ENCODE measurements at regions not wholly inside any gene's neighbourhood (a gene's known extent, or its start where the extent isn't known, plus 50 kb on each side); places are given as distances from the start of the nearest gene placed in this dataset.

DNA sequence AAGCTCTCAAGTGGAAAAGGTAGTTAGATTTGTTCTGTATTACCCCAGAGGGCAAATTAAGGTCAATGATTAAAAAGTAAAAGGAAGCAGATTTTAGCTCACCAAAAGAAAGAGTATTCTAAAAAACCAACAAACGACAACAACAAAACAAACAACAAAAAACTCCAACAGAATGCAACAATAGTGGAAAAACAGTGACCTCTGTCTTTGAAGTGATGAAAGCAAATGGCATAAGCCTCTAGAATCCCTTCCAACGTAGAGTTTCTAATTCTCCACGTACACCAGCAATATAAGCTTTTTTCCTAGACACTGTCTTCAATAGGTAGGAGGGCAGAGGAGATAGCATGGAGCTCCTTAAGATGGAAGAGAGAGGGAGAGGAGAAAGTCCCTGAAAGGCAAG, 359.1 kb downstream of the TTLL7 start (continued):
- TF ChIP-seq, protein P1, sequence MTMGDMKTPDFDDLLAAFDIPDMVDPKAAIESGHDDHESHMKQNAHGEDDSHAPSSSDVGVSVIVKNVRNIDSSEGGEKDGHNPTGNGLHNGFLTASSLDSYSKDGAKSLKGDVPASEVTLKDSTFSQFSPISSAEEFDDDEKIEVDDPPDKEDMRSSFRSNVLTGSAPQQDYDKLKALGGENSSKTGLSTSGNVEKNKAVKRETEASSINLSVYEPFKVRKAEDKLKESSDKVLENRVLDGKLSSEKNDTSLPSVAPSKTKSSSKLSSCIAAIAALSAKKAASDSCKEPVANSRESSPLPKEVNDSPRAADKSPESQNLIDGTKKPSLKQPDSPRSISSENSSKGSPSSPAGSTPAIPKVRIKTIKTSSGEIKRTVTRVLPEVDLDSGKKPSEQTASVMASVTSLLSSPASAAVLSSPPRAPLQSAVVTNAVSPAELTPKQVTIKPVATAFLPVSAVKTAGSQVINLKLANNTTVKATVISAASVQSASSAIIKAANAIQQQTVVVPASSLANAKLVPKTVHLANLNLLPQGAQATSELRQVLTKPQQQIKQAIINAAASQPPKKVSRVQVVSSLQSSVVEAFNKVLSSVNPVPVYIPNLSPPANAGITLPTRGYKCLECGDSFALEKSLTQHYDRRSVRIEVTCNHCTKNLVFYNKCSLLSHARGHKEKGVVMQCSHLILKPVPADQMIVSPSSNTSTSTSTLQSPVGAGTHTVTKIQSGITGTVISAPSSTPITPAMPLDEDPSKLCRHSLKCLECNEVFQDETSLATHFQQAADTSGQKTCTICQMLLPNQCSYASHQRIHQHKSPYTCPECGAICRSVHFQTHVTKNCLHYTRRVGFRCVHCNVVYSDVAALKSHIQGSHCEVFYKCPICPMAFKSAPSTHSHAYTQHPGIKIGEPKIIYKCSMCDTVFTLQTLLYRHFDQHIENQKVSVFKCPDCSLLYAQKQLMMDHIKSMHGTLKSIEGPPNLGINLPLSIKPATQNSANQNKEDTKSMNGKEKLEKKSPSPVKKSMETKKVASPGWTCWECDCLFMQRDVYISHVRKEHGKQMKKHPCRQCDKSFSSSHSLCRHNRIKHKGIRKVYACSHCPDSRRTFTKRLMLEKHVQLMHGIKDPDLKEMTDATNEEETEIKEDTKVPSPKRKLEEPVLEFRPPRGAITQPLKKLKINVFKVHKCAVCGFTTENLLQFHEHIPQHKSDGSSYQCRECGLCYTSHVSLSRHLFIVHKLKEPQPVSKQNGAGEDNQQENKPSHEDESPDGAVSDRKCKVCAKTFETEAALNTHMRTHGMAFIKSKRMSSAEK (CRISPR knock-in tag; IDR thresholded peaks at IDR 0.05; ENCODE audit: borderline replicate concordance) = no peak
- no peak for TF ChIP-seq SP1 (CRISPR knock-in tag; conservative IDR thresholded peaks at IDR 0.05)

DNA sequence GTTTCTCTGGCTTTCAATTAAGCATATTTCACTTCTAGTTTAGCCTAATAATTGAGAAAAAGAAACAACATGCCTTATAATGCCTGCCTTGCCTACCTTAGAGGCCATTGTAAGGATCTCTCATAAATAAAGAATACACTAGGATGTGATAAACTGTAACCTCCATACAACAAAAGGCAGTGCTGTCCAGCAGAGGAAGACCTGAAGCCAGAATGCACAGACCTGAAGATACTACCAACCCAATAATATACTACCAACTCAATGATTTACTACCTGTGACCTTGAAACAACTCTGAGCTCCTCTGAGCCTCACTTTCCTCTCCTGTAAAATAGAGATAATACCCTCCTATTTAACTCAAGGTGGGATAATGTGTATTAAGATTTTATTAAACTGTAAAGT, 361.3 kb downstream of the TTLL7 start:
- no peak overlapping the region for H3K27ac Mint-ChIP-seq
- no peaks in the 10 kb centered on the region for H3K36me3 Mint-ChIP-seq
- peaks cover 26% of the 10 kb centered on the region for H3K4me1 Mint-ChIP-seq
- no peak for ATAC-seq
- POLR2A ChIA-PET = no interaction called here
- H3K9me3 Mint-ChIP-seq = no peaks in the 10 kb centered on the region
- TF ChIP-seq, protein P2, sequence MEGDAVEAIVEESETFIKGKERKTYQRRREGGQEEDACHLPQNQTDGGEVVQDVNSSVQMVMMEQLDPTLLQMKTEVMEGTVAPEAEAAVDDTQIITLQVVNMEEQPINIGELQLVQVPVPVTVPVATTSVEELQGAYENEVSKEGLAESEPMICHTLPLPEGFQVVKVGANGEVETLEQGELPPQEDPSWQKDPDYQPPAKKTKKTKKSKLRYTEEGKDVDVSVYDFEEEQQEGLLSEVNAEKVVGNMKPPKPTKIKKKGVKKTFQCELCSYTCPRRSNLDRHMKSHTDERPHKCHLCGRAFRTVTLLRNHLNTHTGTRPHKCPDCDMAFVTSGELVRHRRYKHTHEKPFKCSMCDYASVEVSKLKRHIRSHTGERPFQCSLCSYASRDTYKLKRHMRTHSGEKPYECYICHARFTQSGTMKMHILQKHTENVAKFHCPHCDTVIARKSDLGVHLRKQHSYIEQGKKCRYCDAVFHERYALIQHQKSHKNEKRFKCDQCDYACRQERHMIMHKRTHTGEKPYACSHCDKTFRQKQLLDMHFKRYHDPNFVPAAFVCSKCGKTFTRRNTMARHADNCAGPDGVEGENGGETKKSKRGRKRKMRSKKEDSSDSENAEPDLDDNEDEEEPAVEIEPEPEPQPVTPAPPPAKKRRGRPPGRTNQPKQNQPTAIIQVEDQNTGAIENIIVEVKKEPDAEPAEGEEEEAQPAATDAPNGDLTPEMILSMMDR (IDR thresholded peaks at IDR 0.05) = no peak
- TF ChIP-seq NFE2L1 (CRISPR knock-in tag; IDR thresholded peaks at IDR 0.05) (no peak), CBFB (CRISPR knock-in tag; IDR thresholded peaks at IDR 0.05; ENCODE audit: low read depth) (no peak), HMGA2 (CRISPR knock-in tag; IDR thresholded peaks at IDR 0.05) (no peak)
- TF ChIP-seq, protein P3, sequence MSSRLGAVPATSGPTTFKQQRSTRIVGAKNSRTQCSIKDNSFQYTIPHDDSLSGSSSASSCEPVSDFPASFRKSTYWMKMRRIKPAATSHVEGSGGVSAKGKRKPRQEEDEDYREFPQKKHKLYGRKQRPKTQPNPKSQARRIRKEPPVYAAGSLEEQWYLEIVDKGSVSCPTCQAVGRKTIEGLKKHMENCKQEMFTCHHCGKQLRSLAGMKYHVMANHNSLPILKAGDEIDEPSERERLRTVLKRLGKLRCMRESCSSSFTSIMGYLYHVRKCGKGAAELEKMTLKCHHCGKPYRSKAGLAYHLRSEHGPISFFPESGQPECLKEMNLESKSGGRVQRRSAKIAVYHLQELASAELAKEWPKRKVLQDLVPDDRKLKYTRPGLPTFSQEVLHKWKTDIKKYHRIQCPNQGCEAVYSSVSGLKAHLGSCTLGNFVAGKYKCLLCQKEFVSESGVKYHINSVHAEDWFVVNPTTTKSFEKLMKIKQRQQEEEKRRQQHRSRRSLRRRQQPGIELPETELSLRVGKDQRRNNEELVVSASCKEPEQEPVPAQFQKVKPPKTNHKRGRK (CRISPR knock-in tag; IDR thresholded peaks at IDR 0.05; ENCODE audit: borderline replicate concordance) = no peak
- TF ChIP-seq, protein P4, sequence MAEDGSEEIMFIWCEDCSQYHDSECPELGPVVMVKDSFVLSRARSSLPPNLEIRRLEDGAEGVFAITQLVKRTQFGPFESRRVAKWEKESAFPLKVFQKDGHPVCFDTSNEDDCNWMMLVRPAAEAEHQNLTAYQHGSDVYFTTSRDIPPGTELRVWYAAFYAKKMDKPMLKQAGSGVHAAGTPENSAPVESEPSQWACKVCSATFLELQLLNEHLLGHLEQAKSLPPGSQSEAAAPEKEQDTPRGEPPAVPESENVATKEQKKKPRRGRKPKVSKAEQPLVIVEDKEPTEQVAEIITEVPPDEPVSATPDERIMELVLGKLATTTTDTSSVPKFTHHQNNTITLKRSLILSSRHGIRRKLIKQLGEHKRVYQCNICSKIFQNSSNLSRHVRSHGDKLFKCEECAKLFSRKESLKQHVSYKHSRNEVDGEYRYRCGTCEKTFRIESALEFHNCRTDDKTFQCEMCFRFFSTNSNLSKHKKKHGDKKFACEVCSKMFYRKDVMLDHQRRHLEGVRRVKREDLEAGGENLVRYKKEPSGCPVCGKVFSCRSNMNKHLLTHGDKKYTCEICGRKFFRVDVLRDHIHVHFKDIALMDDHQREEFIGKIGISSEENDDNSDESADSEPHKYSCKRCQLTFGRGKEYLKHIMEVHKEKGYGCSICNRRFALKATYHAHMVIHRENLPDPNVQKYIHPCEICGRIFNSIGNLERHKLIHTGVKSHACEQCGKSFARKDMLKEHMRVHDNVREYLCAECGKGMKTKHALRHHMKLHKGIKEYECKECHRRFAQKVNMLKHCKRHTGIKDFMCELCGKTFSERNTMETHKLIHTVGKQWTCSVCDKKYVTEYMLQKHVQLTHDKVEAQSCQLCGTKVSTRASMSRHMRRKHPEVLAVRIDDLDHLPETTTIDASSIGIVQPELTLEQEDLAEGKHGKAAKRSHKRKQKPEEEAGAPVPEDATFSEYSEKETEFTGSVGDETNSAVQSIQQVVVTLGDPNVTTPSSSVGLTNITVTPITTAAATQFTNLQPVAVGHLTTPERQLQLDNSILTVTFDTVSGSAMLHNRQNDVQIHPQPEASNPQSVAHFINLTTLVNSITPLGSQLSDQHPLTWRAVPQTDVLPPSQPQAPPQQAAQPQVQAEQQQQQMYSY (CRISPR knock-in tag; IDR thresholded peaks at IDR 0.05) = no peak
- DNase-seq (ENCODE audit: low spot score) = no peak
- H3K27me3 Mint-ChIP-seq (ENCODE audit: low read depth) = no peaks in the 10 kb centered on the region
- CTCF ChIA-PET = no interaction called here
- H3K4me3 Mint-ChIP-seq = no peak overlapping the region

DNA sequence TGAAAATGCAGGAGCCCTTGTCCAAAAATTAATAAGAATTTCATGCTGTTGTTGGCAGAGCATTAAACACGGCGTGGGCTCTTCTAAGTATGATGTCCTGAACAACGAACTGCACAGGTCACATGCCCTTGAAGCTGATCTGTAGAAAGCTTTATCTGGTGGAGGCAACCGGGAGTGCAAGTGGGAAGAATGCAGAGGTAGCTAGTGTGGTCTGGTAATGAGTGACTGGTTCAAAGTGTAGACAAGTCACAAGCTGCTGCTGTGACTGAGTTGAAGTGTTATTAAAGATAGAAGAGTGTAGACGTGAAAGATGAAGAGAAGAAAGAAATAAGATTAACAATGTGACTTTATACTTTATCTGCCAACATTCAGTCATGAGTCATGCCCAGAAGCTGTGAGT, 361.9 kb downstream of the TTLL7 start:
- H3K27ac Mint-ChIP-seq = no peak overlapping the region
- H3K4me3 Mint-ChIP-seq = no peak overlapping the region
- CTCF ChIA-PET = no interaction called here
- H3K27me3 Mint-ChIP-seq (ENCODE audit: low read depth) = no peaks in the 10 kb centered on the region
- H3K4me1 Mint-ChIP-seq = peaks cover 32% of the 10 kb centered on the region
- H3K9me3 Mint-ChIP-seq = no peaks in the 10 kb centered on the region
- no peaks in the 10 kb centered on the region for H3K36me3 Mint-ChIP-seq
- POLR2A ChIA-PET = no interaction called here
- no peak; the same call in 1 of the 2 replicates for ATAC-seq
- DNase-seq (ENCODE audit: low spot score) = no peak
- TF ChIP-seq, protein P5, sequence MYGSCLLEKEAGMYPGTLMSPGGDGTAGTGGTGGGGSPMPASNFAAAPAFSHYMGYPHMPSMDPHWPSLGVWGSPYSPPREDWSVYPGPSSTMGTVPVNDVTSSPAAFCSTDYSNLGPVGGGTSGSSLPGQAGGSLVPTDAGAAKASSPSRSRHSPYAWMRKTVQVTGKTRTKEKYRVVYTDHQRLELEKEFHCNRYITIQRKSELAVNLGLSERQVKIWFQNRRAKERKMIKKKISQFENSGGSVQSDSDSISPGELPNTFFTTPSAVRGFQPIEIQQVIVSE (CRISPR knock-in tag; IDR thresholded peaks at IDR 0.05; ENCODE audit: borderline replicate concordance) = no peak
- TF ChIP-seq, protein P6, sequence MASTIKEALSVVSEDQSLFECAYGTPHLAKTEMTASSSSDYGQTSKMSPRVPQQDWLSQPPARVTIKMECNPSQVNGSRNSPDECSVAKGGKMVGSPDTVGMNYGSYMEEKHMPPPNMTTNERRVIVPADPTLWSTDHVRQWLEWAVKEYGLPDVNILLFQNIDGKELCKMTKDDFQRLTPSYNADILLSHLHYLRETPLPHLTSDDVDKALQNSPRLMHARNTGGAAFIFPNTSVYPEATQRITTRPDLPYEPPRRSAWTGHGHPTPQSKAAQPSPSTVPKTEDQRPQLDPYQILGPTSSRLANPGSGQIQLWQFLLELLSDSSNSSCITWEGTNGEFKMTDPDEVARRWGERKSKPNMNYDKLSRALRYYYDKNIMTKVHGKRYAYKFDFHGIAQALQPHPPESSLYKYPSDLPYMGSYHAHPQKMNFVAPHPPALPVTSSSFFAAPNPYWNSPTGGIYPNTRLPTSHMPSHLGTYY (CRISPR knock-in tag; IDR thresholded peaks at IDR 0.05) = no peak
- TF ChIP-seq MYBL2 (CRISPR knock-in tag; IDR thresholded peaks at IDR 0.05) (no peak), ZNF121 (CRISPR knock-in tag; IDR thresholded peaks at IDR 0.05) (no peak), KAT7 (CRISPR knock-in tag; IDR thresholded peaks at IDR 0.05; ENCODE audit: borderline replicate concordance) (no peak), TP53 (CRISPR knock-in tag; IDR thresholded peaks at IDR 0.05) (no peak), SMAD3 (CRISPR knock-in tag; IDR thresholded peaks at IDR 0.05; ENCODE audit: borderline replicate concordance) (no peak)
- TF ChIP-seq, protein P7, sequence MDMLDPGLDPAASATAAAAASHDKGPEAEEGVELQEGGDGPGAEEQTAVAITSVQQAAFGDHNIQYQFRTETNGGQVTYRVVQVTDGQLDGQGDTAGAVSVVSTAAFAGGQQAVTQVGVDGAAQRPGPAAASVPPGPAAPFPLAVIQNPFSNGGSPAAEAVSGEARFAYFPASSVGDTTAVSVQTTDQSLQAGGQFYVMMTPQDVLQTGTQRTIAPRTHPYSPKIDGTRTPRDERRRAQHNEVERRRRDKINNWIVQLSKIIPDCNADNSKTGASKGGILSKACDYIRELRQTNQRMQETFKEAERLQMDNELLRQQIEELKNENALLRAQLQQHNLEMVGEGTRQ (CRISPR knock-in tag; IDR thresholded peaks at IDR 0.05) = no peak
- TF ChIP-seq, protein P8, sequence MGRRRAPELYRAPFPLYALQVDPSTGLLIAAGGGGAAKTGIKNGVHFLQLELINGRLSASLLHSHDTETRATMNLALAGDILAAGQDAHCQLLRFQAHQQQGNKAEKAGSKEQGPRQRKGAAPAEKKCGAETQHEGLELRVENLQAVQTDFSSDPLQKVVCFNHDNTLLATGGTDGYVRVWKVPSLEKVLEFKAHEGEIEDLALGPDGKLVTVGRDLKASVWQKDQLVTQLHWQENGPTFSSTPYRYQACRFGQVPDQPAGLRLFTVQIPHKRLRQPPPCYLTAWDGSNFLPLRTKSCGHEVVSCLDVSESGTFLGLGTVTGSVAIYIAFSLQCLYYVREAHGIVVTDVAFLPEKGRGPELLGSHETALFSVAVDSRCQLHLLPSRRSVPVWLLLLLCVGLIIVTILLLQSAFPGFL (CRISPR knock-in tag; IDR thresholded peaks at IDR 0.05; ENCODE audit: borderline replicate concordance) = no peak
